Activated B cell treated with CpG ODN at 0.5 μM for 24 hours (primary cell): ENCODE measurements at regions not wholly inside any gene's neighbourhood (a gene's known extent, or its start where the extent isn't known, plus 50 kb on each side); places are given as distances from the start of the nearest gene placed in this dataset.

Experiments used
- ATAC-seq: fragments of 200-7000 bp; cut with Tn5 transposase; one replicate; pipeline ENCODE4 v1.10.0; 2021; ENCODE audit warnings: low read depth, mild to moderate bottlenecking, moderate library complexity
- CTCF ChIA-PET: fragments of 350-600 bp; sonication (Branson Sonifier 250); formaldehyde crosslinking; loops from one replicate; lab custom pipeline; 2021; ENCODE audit warnings: antibody characterized with exemption; lab: Charles Lee
- POLR2A ChIA-PET: fragments of 350-600 bp; sonication (Branson Sonifier 250); formaldehyde crosslinking; loops from one replicate; lab custom pipeline; 2021; ENCODE audit warnings: antibody characterized with exemption; lab: Charles Lee
- DNase-seq: peaks from one replicate; pipeline ENCODE4 v3.0.0; 2022
- H3K27ac Mint-ChIP-seq: one replicate; pipeline ENCODE4 v1.8.0; 2020; ENCODE audit warnings: mixed read lengths
- H3K27me3 Mint-ChIP-seq: one replicate; pipeline ENCODE4 v1.8.0; 2021; ENCODE audit warnings: mixed read lengths
- H3K36me3 Mint-ChIP-seq: one replicate; pipeline ENCODE4 v1.8.0; 2021; ENCODE audit warnings: low read depth, mixed read lengths
- H3K4me1 Mint-ChIP-seq: one replicate; pipeline ENCODE4 v1.8.0; 2021; ENCODE audit warnings: mixed read lengths
- H3K4me3 Mint-ChIP-seq: one replicate; pipeline ENCODE4 v1.8.0; 2020; ENCODE audit warnings: mild to moderate bottlenecking, mixed read lengths
- H3K9me3 Mint-ChIP-seq: one replicate; pipeline ENCODE4 v1.8.0; 2020; ENCODE audit warnings: mixed read lengths
- intact Hi-C: fragments of 100-400 bp; cut with micrococcal nuclease; formaldehyde crosslinking; loops from one replicate; pipeline ENCODE4 v1.15.1; 2024
- TF ChIP-seq, protein P1 (sequence below): fragments of 200-600 bp; IDR thresholded peaks from one replicate; pipeline ENCODE4 v1.8.0; 2022; ENCODE audit warnings: antibody characterized with exemption, mild to moderate bottlenecking

DNA sequence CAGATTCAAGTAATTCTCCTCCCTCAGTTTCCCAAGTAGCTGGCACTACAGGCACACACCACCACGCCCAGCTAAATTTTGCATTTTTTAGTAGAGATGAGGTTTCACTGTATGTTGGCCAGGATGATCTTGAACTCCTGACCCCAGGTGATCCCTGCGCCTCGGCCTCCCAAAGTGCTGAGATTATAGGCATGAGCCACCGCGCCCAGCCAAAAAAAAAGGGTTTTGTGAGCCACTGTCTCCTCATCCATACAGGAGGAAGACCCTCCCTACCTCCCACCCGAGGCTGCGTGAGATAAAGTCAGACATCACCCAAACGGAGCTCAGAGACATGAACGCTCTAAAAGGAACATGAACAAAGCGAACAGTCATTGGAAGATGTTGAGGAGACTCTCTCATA is 745.7 kb downstream of the BRD1 start:
- no peaks in the 10 kb centered on the region for H3K4me1 Mint-ChIP-seq
- no peaks in the 10 kb centered on the region for H3K36me3 Mint-ChIP-seq
- POLR2A ChIA-PET = no interaction called here
- H3K4me3 Mint-ChIP-seq = no peak overlapping the region
- CTCF ChIA-PET = no interaction called here
- H3K27me3 Mint-ChIP-seq = no peaks in the 10 kb centered on the region
- DNase-seq (no peak), ATAC-seq (no peak)
- no peak overlapping the region for H3K27ac Mint-ChIP-seq
- intact Hi-C loops = no loop called here
- no peaks in the 10 kb centered on the region for H3K9me3 Mint-ChIP-seq
- TF ChIP-seq, protein P1, sequence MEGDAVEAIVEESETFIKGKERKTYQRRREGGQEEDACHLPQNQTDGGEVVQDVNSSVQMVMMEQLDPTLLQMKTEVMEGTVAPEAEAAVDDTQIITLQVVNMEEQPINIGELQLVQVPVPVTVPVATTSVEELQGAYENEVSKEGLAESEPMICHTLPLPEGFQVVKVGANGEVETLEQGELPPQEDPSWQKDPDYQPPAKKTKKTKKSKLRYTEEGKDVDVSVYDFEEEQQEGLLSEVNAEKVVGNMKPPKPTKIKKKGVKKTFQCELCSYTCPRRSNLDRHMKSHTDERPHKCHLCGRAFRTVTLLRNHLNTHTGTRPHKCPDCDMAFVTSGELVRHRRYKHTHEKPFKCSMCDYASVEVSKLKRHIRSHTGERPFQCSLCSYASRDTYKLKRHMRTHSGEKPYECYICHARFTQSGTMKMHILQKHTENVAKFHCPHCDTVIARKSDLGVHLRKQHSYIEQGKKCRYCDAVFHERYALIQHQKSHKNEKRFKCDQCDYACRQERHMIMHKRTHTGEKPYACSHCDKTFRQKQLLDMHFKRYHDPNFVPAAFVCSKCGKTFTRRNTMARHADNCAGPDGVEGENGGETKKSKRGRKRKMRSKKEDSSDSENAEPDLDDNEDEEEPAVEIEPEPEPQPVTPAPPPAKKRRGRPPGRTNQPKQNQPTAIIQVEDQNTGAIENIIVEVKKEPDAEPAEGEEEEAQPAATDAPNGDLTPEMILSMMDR = no peak

DNA sequence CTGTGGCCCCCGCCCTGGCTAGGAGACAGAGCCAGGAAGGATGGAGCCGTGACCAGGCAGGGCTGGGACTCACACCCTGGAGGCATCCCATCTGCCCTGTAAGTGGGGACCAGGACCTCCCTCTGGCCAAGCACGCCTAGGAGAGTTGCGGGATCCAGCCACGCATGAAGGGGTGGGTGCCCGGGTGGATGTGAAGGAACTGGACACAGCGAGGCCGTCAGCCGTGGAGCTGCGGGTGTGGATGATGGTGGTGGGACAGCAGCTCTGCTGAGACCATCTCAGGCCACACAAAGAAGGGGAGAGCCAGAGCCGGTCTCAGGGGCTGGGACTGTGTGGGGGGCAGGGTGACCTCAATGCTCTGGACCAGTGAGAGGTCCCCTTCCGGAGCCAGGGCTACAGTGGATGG is 746.4 kb downstream of the BRD1 start:
- no peak overlapping the region for H3K27ac Mint-ChIP-seq

DNA sequence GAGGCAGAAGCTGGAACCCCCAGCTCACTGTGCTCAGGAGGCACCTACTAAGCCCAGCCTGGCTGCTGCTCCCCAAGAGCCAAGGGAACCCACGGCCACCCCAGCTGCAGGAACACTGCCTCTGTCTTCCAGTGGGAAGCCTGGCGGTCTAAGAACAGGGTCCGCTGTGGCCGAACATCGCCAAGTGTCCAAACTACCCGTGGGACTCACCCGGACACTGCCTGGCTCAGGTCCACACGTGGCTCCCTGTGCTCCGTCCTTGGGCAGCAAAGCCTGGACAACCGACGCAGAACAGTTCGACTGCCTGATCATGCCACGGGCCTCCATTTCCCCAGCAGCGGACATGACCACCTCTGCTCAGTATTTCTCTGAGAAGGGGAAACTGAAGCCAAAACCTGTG is 747.0 kb downstream of the BRD1 start:
- intact Hi-C loops = no loop called here
- CTCF ChIA-PET = no interaction called here
- DNase-seq (no peak), ATAC-seq (no peak)
- TF ChIP-seq, protein P1 = no peak
- Mint-ChIP-seq H3K4me1 (no peaks in the 10 kb centered on the region), H3K27ac (no peak overlapping the region), H3K4me3 (no peak overlapping the region), H3K27me3 (no peaks in the 10 kb centered on the region), H3K36me3 (no peaks in the 10 kb centered on the region), H3K9me3 (no peaks in the 10 kb centered on the region)
- POLR2A ChIA-PET = no interaction called here

More for the DNA sequence above, 746.4 kb downstream of the BRD1 start:
- CTCF ChIA-PET = no interaction called here
- Mint-ChIP-seq H3K4me3 (no peak overlapping the region), H3K9me3 (no peaks in the 10 kb centered on the region), H3K36me3 (no peaks in the 10 kb centered on the region), H3K4me1 (no peaks in the 10 kb centered on the region), H3K27me3 (no peaks in the 10 kb centered on the region)
- POLR2A ChIA-PET = no interaction called here
- ATAC-seq (no peak), DNase-seq (no peak)
- TF ChIP-seq, protein P1 = no peak
- intact Hi-C loops = no loop called here

DNA sequence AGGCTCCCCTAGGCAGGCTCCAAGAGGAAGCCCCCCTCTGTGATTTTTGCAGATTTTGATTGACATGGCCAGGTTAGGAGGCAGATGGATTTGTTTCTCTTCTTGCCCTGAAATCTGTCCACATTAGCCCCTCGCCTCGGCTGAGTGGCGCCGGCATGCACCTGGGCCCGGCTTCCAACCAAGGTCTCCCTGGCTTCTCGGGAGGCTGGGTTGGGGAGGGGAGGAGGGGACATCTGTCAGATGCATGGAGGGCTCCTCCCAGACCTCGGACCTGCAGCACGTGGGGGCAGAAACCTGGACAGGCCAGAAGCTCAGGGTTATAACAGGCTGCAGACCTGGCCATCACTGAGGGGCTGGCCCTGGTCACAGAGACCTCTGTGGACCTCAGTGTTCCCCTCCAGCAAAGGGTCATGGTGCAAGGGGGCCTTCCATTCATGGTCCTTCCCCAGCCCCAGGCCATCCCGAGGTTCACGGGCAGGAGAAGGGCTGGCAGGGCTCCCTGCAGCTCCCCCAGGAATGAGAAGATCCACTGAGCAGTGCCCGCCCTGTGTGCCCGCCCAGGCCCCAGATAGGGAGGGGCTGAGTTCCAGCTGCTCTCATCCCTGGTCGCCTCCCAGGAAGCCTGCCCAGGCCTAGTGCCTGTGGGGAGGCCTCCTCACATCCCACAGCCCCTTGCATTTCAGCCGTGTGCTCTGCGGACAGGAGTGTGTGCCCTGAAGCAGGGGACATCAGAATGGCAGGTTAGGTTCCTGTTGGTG is 747.8 kb downstream of the BRD1 start:
- no peaks in the 10 kb centered on the region for H3K27me3 Mint-ChIP-seq
- H3K36me3 Mint-ChIP-seq = no peaks in the 10 kb centered on the region
- ATAC-seq (no peak), DNase-seq (no peak)
- TF ChIP-seq, protein P1 = no peak
- no peaks in the 10 kb centered on the region for H3K4me1 Mint-ChIP-seq
- H3K27ac Mint-ChIP-seq = no peak overlapping the region
- ChIA-PET CTCF (no interaction called here), POLR2A (no interaction called here)
- no peak overlapping the region for H3K4me3 Mint-ChIP-seq
- intact Hi-C loops = no loop called here
- no peaks in the 10 kb centered on the region for H3K9me3 Mint-ChIP-seq

DNA sequence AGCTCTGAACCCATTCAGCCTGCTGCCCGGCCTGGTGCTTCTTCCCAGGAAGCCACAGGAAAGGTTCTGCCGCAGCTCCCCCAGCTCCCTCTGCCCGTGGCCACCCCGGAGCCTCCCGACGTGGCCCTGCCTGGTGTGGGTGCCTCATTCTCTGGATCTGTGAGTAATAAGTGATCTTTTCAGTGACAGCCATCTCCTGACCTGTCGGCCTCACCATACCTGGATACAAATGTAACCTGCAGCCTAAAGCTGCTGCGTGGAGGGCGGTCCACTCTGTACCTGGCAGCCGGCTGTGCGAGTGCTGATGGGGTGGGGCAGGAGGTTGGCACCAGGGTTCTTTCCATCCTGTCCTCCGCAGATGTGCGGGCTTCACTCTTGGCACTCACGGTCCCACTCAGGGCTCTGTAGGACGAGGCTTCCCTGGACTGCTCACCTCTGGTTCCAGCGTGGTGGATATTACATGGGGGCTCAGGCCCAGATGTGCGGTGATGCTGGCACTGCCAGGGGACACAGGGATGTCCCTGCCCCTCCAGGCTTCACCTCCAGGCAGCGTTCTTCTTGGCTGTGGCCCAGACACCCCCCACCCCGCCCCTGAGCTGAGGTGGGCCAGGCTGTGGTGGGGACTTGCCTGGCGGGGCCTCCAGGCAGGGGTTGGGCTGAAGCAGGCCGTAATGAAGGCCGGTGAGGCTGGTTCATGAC is 748.5 kb downstream of the BRD1 start:
- CTCF ChIA-PET = no interaction called here
- intact Hi-C loops = no loop called here
- H3K27ac Mint-ChIP-seq = no peak overlapping the region
- no peaks in the 10 kb centered on the region for H3K27me3 Mint-ChIP-seq
- H3K4me3 Mint-ChIP-seq = no peak overlapping the region
- TF ChIP-seq, protein P1 = no peak
- H3K36me3 Mint-ChIP-seq = no peaks in the 10 kb centered on the region
- POLR2A ChIA-PET = no interaction called here
- no peak for DNase-seq
- no peaks in the 10 kb centered on the region for H3K4me1 Mint-ChIP-seq
- H3K9me3 Mint-ChIP-seq = no peaks in the 10 kb centered on the region
- no peak for ATAC-seq
